GM12878 (cell line): ENCODE measurements at regions not wholly inside any gene's neighbourhood (a gene's known extent, or its start where the extent isn't known, plus 50 kb on each side); places are given as distances from the start of the nearest gene placed in this dataset.
"Not testable (repeated sequence)": the region's sequence is repeated elsewhere in the genome, so short reads cannot be mapped to it uniquely, and the experiment has no call there.

Experiments
- ATAC-seq: fragments of 200-7000 bp; cut with Tn5 transposase; 3 replicates; pipeline ENCODE4 v1.9.1; 2020; ENCODE audit warnings: mild to moderate bottlenecking, moderate library complexity
- BruUV-seq: library from RNA; stranded (reverse); fragments of 400-500 nt; replicated peaks from 2 replicates; lab custom pipeline; 2021; lab: Mats Ljungman, UMichigan
- CTCF ChIA-PET: fragments of 300-600 bp; sonication (Branson Sonifier 250); formaldehyde crosslinking; extraction: SDS; loops from one replicate; lab custom pipeline; 2021; ENCODE audit warnings: inconsistent platforms; lab: Yijun Ruan, JAX
- POLR2A ChIA-PET: fragments of 350-600 bp; formaldehyde crosslinking; extraction: SDS; loops from one replicate; lab custom pipeline; 2021; ENCODE audit warnings: inconsistent platforms; lab: Charles Lee
- RAD21 ChIA-PET: fragments of 300-600 bp; sonication (Branson Sonifier 250); formaldehyde crosslinking; loops from one replicate; lab custom pipeline; 2023; ENCODE audit warnings: antibody characterized with exemption; ENCODE audit not compliant: unreplicated experiment; lab: Charles Lee
- SMC1A ChIA-PET: fragments of 300-600 bp; sonication (Branson Sonifier 250); formaldehyde crosslinking; loops from one replicate; lab custom pipeline; 2023; ENCODE audit not compliant: unreplicated experiment, uncharacterized antibody; lab: Charles Lee
- DNase-seq: peaks from one replicate; pipeline ENCODE4 v3.0.0-alpha.2; 2011; ENCODE audit warnings: low read depth, low spot score
- FAIRE-seq: peaks from 3 replicates; lab custom pipeline; 2011; peaks lifted over from hg19 to GRCh38; lab: Jason Lieb, UNC
- H2AFZ ChIP-seq: 2 replicates; pipeline ENCODE4 v1.6.0; 2011; ENCODE audit warnings: low read depth, low read length, control low read depth; ENCODE audit not compliant: control insufficient read depth
- H3K27ac ChIP-seq: 2 replicates; pipeline ENCODE4 v1.5.1; 2011; ENCODE audit warnings: control low read depth; ENCODE audit not compliant: control insufficient read depth, insufficient read depth
- H3K27me3 ChIP-seq, 2 experiments: replicated peaks in 1 of 2; 2 replicates each; pipeline versions ENCODE4 v1.6.0 to v1.6.1; 2011; ENCODE audit warnings: low read length in 1 of 2; ENCODE audit not compliant: control insufficient read depth in 2 of 2, insufficient read depth in 2 of 2
- H3K36me3 ChIP-seq, 2 experiments: 2 replicates each; pipeline ENCODE4 v1.5.1; 2011; ENCODE audit warnings: low read length in 1 of 2; ENCODE audit not compliant: control insufficient read depth in 2 of 2, insufficient read depth in 2 of 2
- H3K4me1 ChIP-seq: 2 replicates; pipeline ENCODE4 v1.6.1; 2011; ENCODE audit warnings: mild to moderate bottlenecking, low read length, moderate library complexity, mixed read lengths; ENCODE audit not compliant: control insufficient read depth, insufficient read depth
- H3K4me2 ChIP-seq: 2 replicates; pipeline ENCODE4 v1.6.0; 2011; ENCODE audit warnings: control low read depth; ENCODE audit not compliant: control insufficient read depth, insufficient read depth
- H3K4me3 ChIP-seq: fragments of 200-600 bp; sonication (generic); 2 replicates; pipeline ENCODE4 v1.5.1; 2016
- H3K79me2 ChIP-seq: 2 replicates; pipeline ENCODE4 v1.6.0; 2011; ENCODE audit warnings: low read length; ENCODE audit not compliant: control insufficient read depth, insufficient read depth
- H3K9ac ChIP-seq: 2 replicates; pipeline ENCODE4 v1.8.0; 2011; ENCODE audit warnings: low read length, control low read depth, mixed read lengths; ENCODE audit not compliant: control insufficient read depth, insufficient read depth
- H3K9me3 ChIP-seq: replicated peaks from 3 replicates; pipeline ENCODE4 v1.5.1; 2011; ENCODE audit warnings: mild to moderate bottlenecking, low read length; ENCODE audit not compliant: control insufficient read depth, insufficient read depth
- H4K20me1 ChIP-seq: 2 replicates; pipeline ENCODE4 v1.6.0; 2011; ENCODE audit not compliant: control insufficient read depth, insufficient read depth
- HCFC1 ChIP-seq: fragments of 150-350 bp; IDR thresholded peaks from 2 replicates; pipeline ENCODE4 v1.6.1; 2014; ENCODE audit warnings: low read length
- MTA3 ChIP-seq: IDR thresholded peaks from 2 replicates; pipeline ENCODE4 v1.6.1; 2012; ENCODE audit warnings: low read length, inconsistent platforms, borderline replicate concordance
- RELA ChIP-seq: fragments of 450-650 bp; IDR thresholded peaks from 2 replicates; pipeline ENCODE4 v1.8.0; 2014; ENCODE audit warnings: borderline replicate concordance; ENCODE audit not compliant: partially characterized antibody
- WGBS: methylation state at CpG from one replicate; pipeline ENCODE4 v1.1.6; 2016; ENCODE audit warnings: low lambda C conversion rate; ENCODE audit not compliant: insufficient replicate concordance, insufficient coverage; ENCODE audit errors: missing lambda C conversion rate; 5-methylcytosine and 5-hydroxymethylcytosine counted together
- in situ Hi-C: fragments of 300-500 bp; cut with MboI; formaldehyde crosslinking; loops from 9 replicates; pipeline ENCODE4 v1.14.3; 2018; ENCODE audit warnings: mixed read lengths
- intact Hi-C: fragments of 100-400 bp; cut with micrococcal nuclease; formaldehyde crosslinking; loops from one replicate; pipeline ENCODE4 v1.14.2; 2022; ENCODE audit not compliant: unreplicated experiment
- TF ChIP-seq, protein P1 (sequence below): IDR thresholded peaks from 2 replicates; pipeline ENCODE4 v1.6.1; 2011; ENCODE audit warnings: borderline replicate concordance, low read depth, mild to moderate bottlenecking, moderate library complexity, low read length; ENCODE audit not compliant: insufficient read depth, poor library complexity, severe bottlenecking
- TF ChIP-seq, protein P2 (sequence below): fragments of 450-650 bp; IDR thresholded peaks from 2 replicates; pipeline ENCODE4 v1.6.1; 2017; ENCODE audit warnings: mild to moderate bottlenecking, low read depth, inconsistent platforms; ENCODE audit not compliant: poor library complexity, severe bottlenecking

DNA sequence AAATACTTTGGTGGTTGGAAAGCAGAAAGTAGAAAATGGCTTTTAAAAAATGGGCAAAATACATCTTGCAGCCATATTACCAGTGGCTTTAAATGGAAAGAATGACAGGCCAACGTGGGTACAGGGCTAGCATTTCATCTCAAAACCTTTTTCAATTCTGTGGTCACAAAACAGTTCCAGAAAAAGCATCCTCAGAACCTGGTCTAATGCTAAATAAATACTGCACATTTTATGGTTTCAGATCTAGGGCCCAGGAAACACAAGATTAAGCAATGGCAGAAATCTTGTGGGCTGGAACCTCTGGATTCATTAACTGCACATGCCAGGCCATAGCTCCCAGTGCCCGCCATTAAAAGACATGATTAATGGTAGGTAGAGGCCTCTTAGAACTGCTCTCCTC lies 470.2 kb upstream of the RASGRP1 start:
- Histone ChIP-seq H3K27me3 (no peaks in the 10 kb centered on the region), H3K79me2 (no peaks in the 10 kb centered on the region), H3K9ac (no peak overlapping the region), H4K20me1 (no peaks in the 10 kb centered on the region), H3K4me3 (no peak overlapping the region), H3K36me3 (no peaks in the 10 kb centered on the region), H3K4me1 (no peaks in the 10 kb centered on the region), H3K4me2 (no peak overlapping the region), H3K27ac (no peak overlapping the region), H2AFZ (no peak overlapping the region), H3K9me3 (no peaks in the 10 kb centered on the region)
- intact Hi-C loops = no loop called here
- POLR2A ChIA-PET = no interaction called here
- CTCF ChIA-PET = no interaction called here
- TF ChIP-seq, protein P1, sequence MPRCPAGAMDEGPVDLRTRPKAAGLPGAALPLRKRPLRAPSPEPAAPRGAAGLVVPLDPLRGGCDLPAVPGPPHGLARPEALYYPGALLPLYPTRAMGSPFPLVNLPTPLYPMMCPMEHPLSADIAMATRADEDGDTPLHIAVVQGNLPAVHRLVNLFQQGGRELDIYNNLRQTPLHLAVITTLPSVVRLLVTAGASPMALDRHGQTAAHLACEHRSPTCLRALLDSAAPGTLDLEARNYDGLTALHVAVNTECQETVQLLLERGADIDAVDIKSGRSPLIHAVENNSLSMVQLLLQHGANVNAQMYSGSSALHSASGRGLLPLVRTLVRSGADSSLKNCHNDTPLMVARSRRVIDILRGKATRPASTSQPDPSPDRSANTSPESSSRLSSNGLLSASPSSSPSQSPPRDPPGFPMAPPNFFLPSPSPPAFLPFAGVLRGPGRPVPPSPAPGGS = no peak
- TF ChIP-seq, protein P2, sequence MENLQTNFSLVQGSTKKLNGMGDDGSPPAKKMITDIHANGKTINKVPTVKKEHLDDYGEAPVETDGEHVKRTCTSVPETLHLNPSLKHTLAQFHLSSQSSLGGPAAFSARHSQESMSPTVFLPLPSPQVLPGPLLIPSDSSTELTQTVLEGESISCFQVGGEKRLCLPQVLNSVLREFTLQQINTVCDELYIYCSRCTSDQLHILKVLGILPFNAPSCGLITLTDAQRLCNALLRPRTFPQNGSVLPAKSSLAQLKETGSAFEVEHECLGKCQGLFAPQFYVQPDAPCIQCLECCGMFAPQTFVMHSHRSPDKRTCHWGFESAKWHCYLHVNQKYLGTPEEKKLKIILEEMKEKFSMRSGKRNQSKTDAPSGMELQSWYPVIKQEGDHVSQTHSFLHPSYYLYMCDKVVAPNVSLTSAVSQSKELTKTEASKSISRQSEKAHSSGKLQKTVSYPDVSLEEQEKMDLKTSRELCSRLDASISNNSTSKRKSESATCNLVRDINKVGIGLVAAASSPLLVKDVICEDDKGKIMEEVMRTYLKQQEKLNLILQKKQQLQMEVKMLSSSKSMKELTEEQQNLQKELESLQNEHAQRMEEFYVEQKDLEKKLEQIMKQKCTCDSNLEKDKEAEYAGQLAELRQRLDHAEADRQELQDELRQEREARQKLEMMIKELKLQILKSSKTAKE = no peak
- TF ChIP-seq RELA (no peak), MTA3 (no peak), HCFC1 (no peak)
- RAD21 ChIA-PET = no interaction called here
- in situ Hi-C loops = no loop called here
- ATAC-seq (no peak), DNase-seq (no peak), FAIRE-seq (no peak)
- SMC1A ChIA-PET = no interaction called here
- WGBS = 23% methylated on average over 2 of the region's 2 CpGs
- no TSS peak for BruUV-seq

DNA sequence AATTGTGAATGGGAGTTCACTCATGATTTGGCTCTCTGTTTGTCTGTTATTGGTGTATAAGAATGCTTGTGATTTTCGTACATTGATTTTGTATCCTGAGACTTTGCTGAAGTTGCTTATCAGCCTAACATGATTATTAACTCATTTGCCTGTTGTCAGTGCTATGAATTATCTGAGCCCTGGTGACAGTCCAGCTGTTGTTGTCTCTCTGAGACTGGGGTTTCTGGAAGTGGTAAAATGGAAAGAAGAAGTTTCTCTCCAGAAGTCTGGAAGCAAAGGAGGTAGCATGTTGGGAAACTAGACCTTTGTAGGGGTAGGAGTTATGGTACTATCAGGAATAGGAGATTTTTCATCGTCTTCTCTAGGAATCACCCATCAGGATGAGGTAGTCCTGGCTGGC lies 473.0 kb upstream of the RASGRP1 start:
- H3K4me3 ChIP-seq, H3K4me1 ChIP-seq, DNase-seq, H2AFZ ChIP-seq, H3K4me2 ChIP-seq, H3K27ac ChIP-seq, H3K36me3 ChIP-seq, CTCF ChIA-PET, FAIRE-seq, H3K79me2 ChIP-seq, ATAC-seq, H3K9ac ChIP-seq, intact Hi-C loops, H3K9me3 ChIP-seq, RAD21 ChIA-PET, H4K20me1 ChIP-seq, POLR2A ChIA-PET, H3K27me3 ChIP-seq, SMC1A ChIA-PET, in situ Hi-C loops, BruUV-seq: not testable (repeated sequence)
- WGBS = 13% methylated on average over 2 of the region's 2 CpGs
